H1 (cell line): ENCODE measurements at regions not wholly inside any gene's neighbourhood (a gene's known extent, or its start where the extent isn't known, plus 50 kb on each side); places are given as distances from the start of the nearest gene placed in this dataset.

Source experiments
- CTCF ChIA-PET: fragments of 300-600 bp; sonication (Branson Sonifier 250); formaldehyde crosslinking; loops from one replicate; lab custom pipeline; 2021; ENCODE audit not compliant: partially characterized antibody; lab: Charles Lee
- POLR2A ChIA-PET: fragments of 300-600 bp; sonication (Branson Sonifier 250); formaldehyde crosslinking; loops from one replicate; lab custom pipeline; 2021; ENCODE audit warnings: inconsistent platforms; ENCODE audit not compliant: partially characterized antibody; lab: Charles Lee
- DNase-seq, 2 experiments: peaks; one replicate each; pipeline versions ENCODE4 v3.0.0 to v3.0.0-alpha.2; 2010 to 2022; ENCODE audit warnings: low spot score in 2 of 2, low read depth in 1 of 2, mixed read lengths in 1 of 2
- FAIRE-seq: peaks from 2 replicates; lab custom pipeline; 2011; peaks lifted over from hg19 to GRCh38; lab: Jason Lieb, UNC
- H2AFZ ChIP-seq: 2 replicates; pipeline ENCODE4 v1.8.1; 2012; ENCODE audit warnings: low read length, inconsistent platforms
- H2AK5ac ChIP-seq: 2 replicates; pipeline ENCODE4 v1.6.1; 2013; ENCODE audit warnings: low read depth, low read length
- H2BK120ac ChIP-seq: replicated peaks from 2 replicates; pipeline ENCODE3; 2013; ENCODE audit warnings: low read depth, low read length, inconsistent platforms
- H2BK12ac ChIP-seq: 2 replicates; pipeline ENCODE4 v1.6.1; 2013; ENCODE audit warnings: low read depth, low read length
- H2BK15ac ChIP-seq: 2 replicates; pipeline ENCODE4 v1.6.1; 2013; ENCODE audit warnings: low read length
- H2BK20ac ChIP-seq: 2 replicates; pipeline ENCODE4 v1.6.1; 2013; ENCODE audit warnings: low read length
- H2BK5ac ChIP-seq: 2 replicates; pipeline ENCODE4 v1.6.1; 2013; ENCODE audit warnings: low read depth, low read length
- H3K14ac ChIP-seq: 2 replicates; pipeline ENCODE4 v1.6.1; 2013; ENCODE audit warnings: inconsistent platforms; ENCODE audit not compliant: insufficient read length
- H3K18ac ChIP-seq: 2 replicates; pipeline ENCODE4 v1.6.1; 2013; ENCODE audit warnings: low read length; ENCODE audit errors: extremely low read depth
- H3K23ac ChIP-seq: 2 replicates; pipeline ENCODE4 v1.6.1; 2013; ENCODE audit warnings: inconsistent platforms; ENCODE audit not compliant: insufficient read length
- H3K23me2 ChIP-seq: 2 replicates; pipeline ENCODE4 v1.6.1; 2013; ENCODE audit warnings: low read depth, low read length
- H3K27ac ChIP-seq: 2 replicates; pipeline ENCODE4 v1.6.1; 2011; ENCODE audit warnings: low read depth, low read length, inconsistent platforms
- H3K27me3 ChIP-seq, 4 experiments: replicated peaks in 1 of 4; 1 replicate in 1 of 4; 2 replicates in 3 of 4; pipeline versions ENCODE4 v1.6.1 to v1.8.1; 2011 to 2013; ENCODE audit warnings: low read length in 3 of 4, mild to moderate bottlenecking in 3 of 4, inconsistent platforms in 2 of 4, mixed read lengths in 2 of 4, moderate library complexity in 1 of 4; ENCODE audit not compliant: control insufficient read depth in 3 of 4, insufficient read depth in 3 of 4; ENCODE audit errors: extremely low read depth in 1 of 4
- H3K36me3 ChIP-seq, 4 experiments: 2 replicates each; pipeline versions ENCODE4 v1.6.1 to v1.8.1; 2011 to 2013; ENCODE audit warnings: mild to moderate bottlenecking in 4 of 4, low read length in 3 of 4, moderate library complexity in 2 of 4, control low read depth in 1 of 4, inconsistent platforms in 1 of 4; ENCODE audit not compliant: insufficient read depth in 4 of 4, control insufficient read depth in 2 of 4
- H3K4ac ChIP-seq: replicated peaks from 2 replicates; pipeline ENCODE3; 2013; ENCODE audit warnings: low read length, low read depth, mixed read lengths, inconsistent platforms; ENCODE audit not compliant: insufficient read length
- H3K4me1 ChIP-seq, 4 experiments: replicated peaks in 1 of 4; 1 replicate in 1 of 4; 2 replicates in 3 of 4; pipeline versions ENCODE4 v1.6.1 to v1.8.1; 2011 to 2013; ENCODE audit warnings: low read length in 3 of 4, inconsistent platforms in 2 of 4, mixed read lengths in 1 of 4; ENCODE audit not compliant: insufficient read depth in 4 of 4, control insufficient read depth in 3 of 4
- H3K4me2 ChIP-seq, 2 experiments: 2 replicates each; pipeline versions ENCODE4 v1.6.1 to v1.8.1; 2011 to 2013; ENCODE audit warnings: low read depth in 2 of 2, low read length in 2 of 2, control low read depth in 1 of 2, inconsistent platforms in 1 of 2, mild to moderate bottlenecking in 1 of 2; ENCODE audit not compliant: insufficient read depth in 1 of 2
- H3K4me3 ChIP-seq, 4 experiments: fragments of 200-600, 300-600 bp in 1 of 4; sonication (generic), shearing (Covaris generic), sonication (Bioruptor Twin) in 1 of 4; 2 replicates each; pipeline versions ENCODE4 v1.5.1 to v1.8.1; 2011 to 2016; ENCODE audit warnings: low read length in 4 of 4, low read depth in 3 of 4, control low read depth in 2 of 4, inconsistent platforms in 2 of 4, mild to moderate bottlenecking in 2 of 4, mixed read lengths in 1 of 4, moderate library complexity in 1 of 4; ENCODE audit not compliant: insufficient read depth in 2 of 4; ENCODE audit errors: extremely low read depth in 1 of 4
- H3K56ac ChIP-seq: replicated peaks from 2 replicates; pipeline ENCODE3; 2013; ENCODE audit warnings: low read depth, mild to moderate bottlenecking, mixed read lengths, low read length, inconsistent platforms; ENCODE audit not compliant: insufficient read length
- H3K79me1 ChIP-seq: 2 replicates; pipeline ENCODE4 v1.6.1; 2013; ENCODE audit warnings: low read depth, low read length, control low read depth
- H3K79me2 ChIP-seq, 2 experiments: 2 replicates each; pipeline versions ENCODE4 v1.6.1 to v1.8.1; 2012 to 2013; ENCODE audit warnings: low read length in 2 of 2, mild to moderate bottlenecking in 2 of 2, inconsistent platforms in 1 of 2; ENCODE audit not compliant: insufficient read depth in 2 of 2, control insufficient read depth in 1 of 2
- H3K9ac ChIP-seq, 4 experiments: replicated peaks in 1 of 4; 1 replicate in 1 of 4; 2 replicates in 3 of 4; pipeline versions ENCODE4 v1.6.1 to v1.8.1; 2011 to 2013; ENCODE audit warnings: low read depth in 3 of 4, low read length in 3 of 4, control low read depth in 2 of 4, mild to moderate bottlenecking in 2 of 4, moderate library complexity in 2 of 4, inconsistent platforms in 1 of 4; ENCODE audit errors: extremely low read depth in 1 of 4
- H3K9me3 ChIP-seq, 2 experiments: 2 replicates each; pipeline versions ENCODE4 v1.6.1 to v1.8.1; 2012 to 2013; ENCODE audit warnings: mild to moderate bottlenecking in 2 of 2, moderate library complexity in 2 of 2, control low read depth in 1 of 2, inconsistent platforms in 1 of 2, low read depth in 1 of 2, low read length in 1 of 2, mixed read lengths in 1 of 2; ENCODE audit not compliant: insufficient read depth in 2 of 2
- H4K20me1 ChIP-seq, 2 experiments: replicated peaks in 1 of 2; 2 replicates each; pipeline versions ENCODE3 to v1.8.1; 2011 to 2013; ENCODE audit warnings: inconsistent platforms in 2 of 2, low read length in 2 of 2, mild to moderate bottlenecking in 1 of 2; ENCODE audit not compliant: insufficient read depth in 2 of 2, control insufficient read depth in 1 of 2
- H4K5ac ChIP-seq: 2 replicates; pipeline ENCODE4 v1.6.1; 2013; ENCODE audit warnings: low read length, low read depth, mixed read lengths, inconsistent platforms; ENCODE audit not compliant: insufficient read length
- H4K8ac ChIP-seq: 2 replicates; pipeline ENCODE4 v1.8.0; 2013; ENCODE audit warnings: mild to moderate bottlenecking, moderate library complexity, low read length, inconsistent platforms; ENCODE audit not compliant: insufficient read depth; ENCODE audit errors: extremely low read depth
- H4K91ac ChIP-seq: replicated peaks from 2 replicates; pipeline ENCODE3; 2013; ENCODE audit warnings: low read length, mixed read lengths, inconsistent platforms; ENCODE audit not compliant: insufficient read length
- BACH1 ChIP-seq: IDR thresholded peaks from 2 replicates; pipeline ENCODE4 v1.6.1; 2012; ENCODE audit warnings: low read length, improper control_type of control experiment
- CHD2 ChIP-seq: IDR thresholded peaks from 2 replicates; pipeline ENCODE4 v1.6.1; 2012; ENCODE audit warnings: low read length, improper control_type of control experiment
- E2F6 ChIP-seq: IDR thresholded peaks from 2 replicates; pipeline ENCODE4 v1.6.1; 2012; ENCODE audit warnings: inconsistent platforms
- JUN ChIP-seq: IDR thresholded peaks from 2 replicates; pipeline ENCODE4 v1.6.1; 2011; ENCODE audit warnings: low read depth, mild to moderate bottlenecking, improper control_type of control experiment, low read length
- KDM5A ChIP-seq: fragments of 200-600 bp; IDR thresholded peaks from 2 replicates; pipeline ENCODE4 v1.7.1; 2012; ENCODE audit warnings: mild to moderate bottlenecking, low read length, inconsistent platforms, mixed read lengths
- MAFK ChIP-seq: IDR thresholded peaks from 2 replicates; pipeline ENCODE4 v1.6.1; 2012; ENCODE audit warnings: low read depth, mild to moderate bottlenecking, improper control_type of control experiment, low read length
- MAX ChIP-seq: IDR thresholded peaks from 2 replicates; pipeline ENCODE4 v1.6.1; 2012; ENCODE audit warnings: inconsistent platforms
- PHF8 ChIP-seq: fragments of 200-600 bp; sonication (generic); conservative IDR thresholded peaks from 2 replicates; pipeline ENCODE4 v1.7.1; 2012; ENCODE audit warnings: low read depth, mild to moderate bottlenecking, inconsistent platforms, low read length, moderate library complexity
- POU5F1 ChIP-seq: IDR thresholded peaks from 2 replicates; pipeline ENCODE4 v1.6.1; 2011; ENCODE audit warnings: low read depth, mild to moderate bottlenecking, low read length, moderate library complexity
- SIN3A ChIP-seq, 2 experiments: IDR thresholded peaks in 1 of 2; conservative IDR thresholded peaks in 1 of 2; 2 replicates each; pipeline ENCODE4 v1.6.1; 2011 to 2012; ENCODE audit warnings: low read length in 2 of 2, improper control_type of control experiment in 1 of 2, low read depth in 1 of 2, mild to moderate bottlenecking in 1 of 2
- TAF7 ChIP-seq: optimal IDR thresholded peaks from 2 replicates; pipeline ENCODE3; 2011; ENCODE audit warnings: low read depth, mild to moderate bottlenecking, inconsistent platforms, low read length, moderate library complexity, borderline replicate concordance
- ZNF274 ChIP-seq: IDR thresholded peaks from 2 replicates; pipeline ENCODE4 v1.7.0; 2012; ENCODE audit warnings: low read length, borderline replicate concordance; ENCODE audit errors: extremely low read depth
- WGBS, 2 experiments: shearing (Covaris generic) in 1 of 2; methylation state at CpG; one replicate each; pipeline versions ENCODE4 v1.1.6 to v1.1.7; 2013 to 2015; ENCODE audit warnings: low lambda C conversion rate in 2 of 2, mixed read lengths in 2 of 2, inconsistent platforms in 1 of 2, low coverage in 1 of 2, missing lambda C conversion rate in 1 of 2; ENCODE audit not compliant: insufficient replicate concordance in 2 of 2, insufficient coverage in 1 of 2, insufficient read length in 1 of 2; ENCODE audit errors: extremely low coverage in 1 of 2, missing lambda C conversion rate in 1 of 2; 5-methylcytosine and 5-hydroxymethylcytosine counted together

GRCh38 chr3:159821110-159821509 lies 167.5 kb upstream of the IL12A start:
- Histone ChIP-seq H3K9ac (no peak overlapping the region), H3K36me3 (no peaks in the 10 kb centered on the region), H2BK15ac (no peak overlapping the region), H3K79me2 (no peaks in the 10 kb centered on the region), H2BK20ac (no peak overlapping the region), H2BK120ac (no peak overlapping the region), H3K4ac (no peak overlapping the region), H4K8ac (no peak overlapping the region), H3K4me3 (no peak overlapping the region), H3K23me2 (no peaks in the 10 kb centered on the region), H3K27ac (no peak overlapping the region), H3K27me3 (no peaks in the 10 kb centered on the region), H2AFZ (no peak overlapping the region), H4K5ac (no peak overlapping the region), H4K91ac (no peak overlapping the region), H3K79me1 (no peaks in the 10 kb centered on the region), H3K56ac (no peak overlapping the region), H3K23ac (no peak overlapping the region), H3K18ac (no peak overlapping the region), H3K9me3 (no peaks in the 10 kb centered on the region), H2BK5ac (no peak overlapping the region), H2BK12ac (no peak overlapping the region), H3K4me2 (no peak overlapping the region), H3K4me1 (peaks cover 2 to 3% (median 2%) of the 10 kb centered on the region in 4 experiments; a peak in 4 of 7 replicates), H3K14ac (no peak overlapping the region), H2AK5ac (no peak overlapping the region), H4K20me1 (no peaks in the 10 kb centered on the region)
- ChIA-PET CTCF (interaction anchor here (0.7 to 1.5 kb wide), 4 partner anchors 55 to 389 kb away, joined by 3 to 7 read pairs (median 3); no protein-coding TSS in a partner anchor), POLR2A (no interaction called here)
- FAIRE-seq (no peak), DNase-seq (no peak)
- WGBS, 2 experiments, result 88% methylated on average over 6 of the region's 6 CpGs; no CpG with 5 or more reads in 1 of the 2 experiments
- TF ChIP-seq SIN3A (conservative IDR thresholded peaks at IDR 0.05 in 1 of 2, IDR thresholded peaks at IDR 0.05 in 1 of 2; ENCODE audit: low read depth in 1 of 2, low read length in 2 of 2) (no peak), CHD2 (no peak), MAX (no peak), JUN (no peak), POU5F1 (no peak), E2F6 (no peak), BACH1 (no peak), MAFK (no peak), KDM5A (no peak), TAF7 (no peak), PHF8 (no peak), ZNF274 (no peak)
